DMS 273 (cell line): ENCODE measurements at regions not wholly inside any gene's neighbourhood (a gene's known extent, or its start where the extent isn't known, plus 50 kb on each side); places are given as distances from the start of the nearest gene placed in this dataset.
A peak's percentile ranks its signal among the peaks of the same experiment; 100 is the strongest.

Experiments used
- DNase-seq: peaks from one replicate; lab custom pipeline; 2025; ENCODE audit not compliant: unreplicated experiment; lab: John Stamatoyannopoulos, UW

GRCh38 chr4:158010361-158010760 is 162.5 kb downstream of the GASK1B start:
- DNase-seq = no peak

GRCh38 chr4:158008551-158009218 is 164.1 kb downstream of the GASK1B start:
- no peak for DNase-seq

- DNase-seq = no peak
These were observed 165.3 kb downstream of the GASK1B start for GRCh38 chr4:158007566-158007965.

GRCh38 chr4:158006990-158007389 is 165.8 kb downstream of the GASK1B start:
- no peak for DNase-seq

- DNase-seq = no peak
These were observed 167.8 kb downstream of the GASK1B start for GRCh38 chr4:158005021-158005420.

GRCh38 chr4:158004101-158004500 is 168.7 kb downstream of the GASK1B start:
- no peak for DNase-seq

GRCh38 chr4:158003212-158003611 is 169.6 kb downstream of the GASK1B start:
- DNase-seq = no peak

- DNase-seq = no peak
These were observed 170.7 kb downstream of the GASK1B start for GRCh38 chr4:158002173-158002572.

GRCh38 chr4:158001756-158002155 is 171.1 kb downstream of the GASK1B start:
- no peak for DNase-seq

- DNase-seq = no peak
These were observed 173.1 kb downstream of the GASK1B start for GRCh38 chr4:157999723-158000122.

- no peak for DNase-seq
These were observed 175.5 kb downstream of the GASK1B start for GRCh38 chr4:157997296-157997695.

- no peak for DNase-seq
These were observed 176.5 kb downstream of the GASK1B start for GRCh38 chr4:157996061-157997028.

- no peak for DNase-seq
These were observed 178.0 kb downstream of the GASK1B start for GRCh38 chr4:157994863-157995262.

- DNase-seq = no peak
These were observed 179.6 kb downstream of the GASK1B start for GRCh38 chr4:157992948-157993839.

- DNase-seq = peak; percentile 65
These were observed 180.7 kb downstream of the GASK1B start for GRCh38 chr4:157992038-157992705.

- DNase-seq = no peak
These were observed 184.2 kb downstream of the GASK1B start for GRCh38 chr4:157988641-157989040.

- no peak for DNase-seq
These were observed 188.4 kb downstream of the GASK1B start for GRCh38 chr4:157984285-157984911.

GRCh38 chr4:157983300-157983699 is 189.5 kb downstream of the GASK1B start:
- no peak for DNase-seq

- DNase-seq = no peak
These were observed 192.7 kb downstream of the GASK1B start for GRCh38 chr4:157980158-157980557.

GRCh38 chr4:157978680-157979361 is 194.0 kb downstream of the GASK1B start:
- peak; percentile 71 for DNase-seq
